Sigmoid colon (tissue), 6 donors: ENCODE measurements at regions not wholly inside any gene's neighbourhood (a gene's known extent, or its start where the extent isn't known, plus 50 kb on each side); places are given as distances from the start of the nearest gene placed in this dataset.
"Not testable (repeated sequence)": the region's sequence is repeated elsewhere in the genome, so short reads cannot be mapped to it uniquely, and the experiment has no call there.

Source experiments
- DNase-seq: peaks from one replicate; pipeline ENCODE4 v3.0.0-alpha.2; 2019
- H3K27ac ChIP-seq, 4 donors: fragments of 200-600 bp; sonication (generic); one replicate each; pipeline ENCODE4 v1.5.1; 2016 to 2019; ENCODE audit warnings: mild to moderate bottlenecking in 1 of 4
- H3K27me3 ChIP-seq, 3 donors: fragments of 200-600 bp; sonication (generic); one replicate each; pipeline ENCODE4 v1.5.1; 2019; ENCODE audit warnings: mild to moderate bottlenecking in 1 of 3
- H3K36me3 ChIP-seq, 4 donors: fragments of 200-600 bp; sonication (generic); one replicate each; pipeline ENCODE4 v1.5.1; 2016 to 2019
- H3K4me1 ChIP-seq, 4 donors: fragments of 200-600 bp; sonication (generic); one replicate each; pipeline ENCODE4 v1.5.1; 2017 to 2019
- H3K4me3 ChIP-seq, 4 donors: fragments of 200-600 bp; sonication (generic); one replicate each; pipeline ENCODE4 v1.5.1; 2017 to 2019; ENCODE audit warnings: mild to moderate bottlenecking in 2 of 4, moderate library complexity in 1 of 4
- H3K9me3 ChIP-seq, 4 donors: fragments of 200-600 bp in 3 of 4; sonication (generic) in 3 of 4; one replicate each; pipeline versions ENCODE4 v1.5.1 to v1.6.1; 2013 to 2019
- EP300 ChIP-seq, 4 donors: sonication (generic); formaldehyde crosslinking; IDR thresholded peaks; one replicate each; pipeline ENCODE4 v1.6.1; 2017; ENCODE audit warnings: antibody characterized with exemption in 4 of 4
- POLR2A ChIP-seq, 2 donors: fragments of 450-650 bp; IDR thresholded peaks; one replicate each; pipeline ENCODE4 v1.6.1; 2016; ENCODE audit warnings: antibody characterized with exemption in 2 of 2, mild to moderate bottlenecking in 2 of 2, moderate library complexity in 2 of 2
- POLR2AphosphoS5 ChIP-seq, 4 donors: sonication (generic); formaldehyde crosslinking; IDR thresholded peaks; one replicate each; pipeline ENCODE4 v1.6.1; 2017; ENCODE audit warnings: antibody characterized with exemption in 4 of 4
- WGBS, 2 donors: extraction: QIAGEN DNeasy Blood & Tissue Kit; methylation state at CpG; one replicate each; pipeline ENCODE4 v1.1.7; 2013; 5-methylcytosine and 5-hydroxymethylcytosine counted together
- intact Hi-C: fragments of 100-400 bp; cut with DNase I; formaldehyde crosslinking; loops from one replicate; pipeline ENCODE4 v1.15.1; 2023
- TF ChIP-seq, protein P1 (sequence below), 4 experiments: fragments of 450-650 bp in 3 of 4; fragments of 200-600 bp in 1 of 4; IDR thresholded peaks; one replicate each; pipeline ENCODE4 v1.5.1; 2016 to 2019; ENCODE audit warnings: antibody characterized with exemption in 4 of 4, mild to moderate bottlenecking in 3 of 4, moderate library complexity in 2 of 4
- donor health status: healthy with polysubstance abuse.
- donor health status: healthy.

- H3K27me3 ChIP-seq = no peaks in the 10 kb centered on the region
- no peak overlapping the region for H3K27ac ChIP-seq
- peaks cover 0 to 7% (median 0%) of the 10 kb centered on the region in 4 donors for H3K36me3 ChIP-seq
- no peak for DNase-seq
- WGBS, 2 donors = 95 to 97% methylated on average over 33 of the region's 33 CpGs
- H3K4me1 ChIP-seq = no peaks in the 10 kb centered on the region
- intact Hi-C loops = no loop called here
- no peak overlapping the region for H3K4me3 ChIP-seq
- H3K9me3 ChIP-seq = no peaks in the 10 kb centered on the region
- TF ChIP-seq EP300 (IDR thresholded peaks at IDR 0.05) (no peak), POLR2A (IDR thresholded peaks at IDR 0.05) (no peak), POLR2AphosphoS5 (IDR thresholded peaks at IDR 0.05) (no peak)
- TF ChIP-seq, protein P1, sequence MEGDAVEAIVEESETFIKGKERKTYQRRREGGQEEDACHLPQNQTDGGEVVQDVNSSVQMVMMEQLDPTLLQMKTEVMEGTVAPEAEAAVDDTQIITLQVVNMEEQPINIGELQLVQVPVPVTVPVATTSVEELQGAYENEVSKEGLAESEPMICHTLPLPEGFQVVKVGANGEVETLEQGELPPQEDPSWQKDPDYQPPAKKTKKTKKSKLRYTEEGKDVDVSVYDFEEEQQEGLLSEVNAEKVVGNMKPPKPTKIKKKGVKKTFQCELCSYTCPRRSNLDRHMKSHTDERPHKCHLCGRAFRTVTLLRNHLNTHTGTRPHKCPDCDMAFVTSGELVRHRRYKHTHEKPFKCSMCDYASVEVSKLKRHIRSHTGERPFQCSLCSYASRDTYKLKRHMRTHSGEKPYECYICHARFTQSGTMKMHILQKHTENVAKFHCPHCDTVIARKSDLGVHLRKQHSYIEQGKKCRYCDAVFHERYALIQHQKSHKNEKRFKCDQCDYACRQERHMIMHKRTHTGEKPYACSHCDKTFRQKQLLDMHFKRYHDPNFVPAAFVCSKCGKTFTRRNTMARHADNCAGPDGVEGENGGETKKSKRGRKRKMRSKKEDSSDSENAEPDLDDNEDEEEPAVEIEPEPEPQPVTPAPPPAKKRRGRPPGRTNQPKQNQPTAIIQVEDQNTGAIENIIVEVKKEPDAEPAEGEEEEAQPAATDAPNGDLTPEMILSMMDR (IDR thresholded peaks at IDR 0.05) = no peak
Measured at GRCh38 chr7:29649028-29649716, 85.5 kb downstream of the PRR15 start.

- Histone ChIP-seq H3K36me3 (peaks cover 0 to 7% (median 0%) of the 10 kb centered on the region in 4 donors), H3K4me1 (no peaks in the 10 kb centered on the region), H3K4me3 (no peak overlapping the region), H3K27me3 (no peaks in the 10 kb centered on the region), H3K9me3 (no peaks in the 10 kb centered on the region), H3K27ac (no peak overlapping the region)
- 98% methylated on average over 21 of the region's 21 CpGs for WGBS, 2 donors
- TF ChIP-seq POLR2AphosphoS5 (IDR thresholded peaks at IDR 0.05) = no peak
- TF ChIP-seq POLR2A (IDR thresholded peaks at IDR 0.05) = no peak
- TF ChIP-seq EP300 (IDR thresholded peaks at IDR 0.05) = no peak
- TF ChIP-seq, protein P1 (IDR thresholded peaks at IDR 0.05) = no peak
- intact Hi-C loops = no loop called here
- DNase-seq = no peak
Measured at GRCh38 chr7:29649876-29650275, 86.2 kb downstream of the PRR15 start.

DNA sequence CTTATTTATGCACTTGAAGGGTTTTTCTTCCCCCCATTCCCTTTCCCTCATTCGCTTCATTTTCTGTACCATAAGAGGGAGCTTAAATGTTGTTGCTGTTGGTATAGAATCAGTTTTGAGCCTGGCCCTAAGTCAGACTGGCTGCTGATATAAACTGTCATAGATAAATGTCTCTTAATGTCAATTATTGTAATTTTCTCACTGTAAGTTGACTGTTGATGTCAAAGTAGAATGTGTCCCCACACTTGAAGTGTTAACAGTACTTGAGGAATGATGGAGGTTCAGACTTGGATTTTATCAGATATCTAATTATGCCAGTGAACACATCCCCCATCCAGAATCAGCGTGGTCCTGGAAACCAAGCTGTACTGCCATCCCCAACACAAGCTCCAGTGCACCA is 87.8 kb downstream of the PRR15 start:
- no peak overlapping the region for H3K27ac ChIP-seq
- peaks cover 0 to 7% (median 0%) of the 10 kb centered on the region in 4 donors for H3K36me3 ChIP-seq
- intact Hi-C loops = no loop called here
- H3K9me3 ChIP-seq = no peaks in the 10 kb centered on the region
- no peak for TF ChIP-seq EP300 (IDR thresholded peaks at IDR 0.05)
- TF ChIP-seq, protein P1 (IDR thresholded peaks at IDR 0.05) = no peak
- TF ChIP-seq POLR2A (IDR thresholded peaks at IDR 0.05) = no peak
- no peak for TF ChIP-seq POLR2AphosphoS5 (IDR thresholded peaks at IDR 0.05)
- H3K27me3 ChIP-seq = no peaks in the 10 kb centered on the region
- DNase-seq = no peak
- H3K4me1 ChIP-seq = no peaks in the 10 kb centered on the region
- 96% methylated on average over 2 of the region's 2 CpGs for WGBS, 2 donors
- no peak overlapping the region for H3K4me3 ChIP-seq

GRCh38 chr7:29652556-29652955 is 88.9 kb downstream of the PRR15 start:
- WGBS, 2 donors = 94 to 95% methylated on average over 2 of the region's 2 CpGs
- no peak for DNase-seq
- intact Hi-C loops = no loop called here
- H3K27ac ChIP-seq = no peak overlapping the region
- TF ChIP-seq POLR2AphosphoS5 (IDR thresholded peaks at IDR 0.05) (no peak), POLR2A (IDR thresholded peaks at IDR 0.05) (no peak), EP300 (IDR thresholded peaks at IDR 0.05) (no peak)
- TF ChIP-seq, protein P1 (IDR thresholded peaks at IDR 0.05) = no peak
- no peaks in the 10 kb centered on the region for H3K4me1 ChIP-seq
- H3K4me3 ChIP-seq = no peak overlapping the region
- H3K9me3 ChIP-seq = no peaks in the 10 kb centered on the region
- H3K27me3 ChIP-seq = no peaks in the 10 kb centered on the region
- H3K36me3 ChIP-seq = peaks cover 0 to 7% (median 0%) of the 10 kb centered on the region in 4 donors

GRCh38 chr7:29654340-29654739 is 90.7 kb downstream of the PRR15 start:
- WGBS, 2 donors = 82 to 98% methylated on average over 4 of the region's 4 CpGs
- DNase-seq, H3K4me1 ChIP-seq, H3K36me3 ChIP-seq, H3K27ac ChIP-seq, H3K27me3 ChIP-seq, H3K4me3 ChIP-seq, intact Hi-C loops, H3K9me3 ChIP-seq: not testable (repeated sequence)
